Neural cell (in vitro differentiated cells): ENCODE measurements at regions not wholly inside any gene's neighbourhood (a gene's known extent, or its start where the extent isn't known, plus 50 kb on each side); places are given as distances from the start of the nearest gene placed in this dataset.

Experiments used
- EZH2 ChIP-seq: fragments of 200-600, 300-800 bp; shearing (Covaris generic), sonication (generic); IDR thresholded peaks from 2 replicates; pipeline ENCODE4 v1.6.1; 2014; ENCODE audit warnings: antibody characterized with exemption, low read length, borderline replicate concordance, mild to moderate bottlenecking; ENCODE audit not compliant: insufficient read depth, poor library complexity, severe bottlenecking
- MXI1 ChIP-seq: fragments of 450-650 bp; conservative IDR thresholded peaks from 2 replicates; pipeline ENCODE4 v1.6.1; 2014; ENCODE audit warnings: antibody characterized with exemption, mild to moderate bottlenecking; ENCODE audit not compliant: poor library complexity, severe bottlenecking
- POLR2AphosphoS5 ChIP-seq: IDR thresholded peaks from 2 replicates; pipeline ENCODE4 v1.6.1; 2012
- TAF1 ChIP-seq: IDR thresholded peaks from 2 replicates; pipeline ENCODE4 v1.6.1; 2012; ENCODE audit warnings: low read depth
- TF ChIP-seq, protein P1 (sequence below): fragments of 450-650 bp; IDR thresholded peaks from 2 replicates; pipeline ENCODE4 v1.5.1; 2014; ENCODE audit warnings: antibody characterized with exemption, mild to moderate bottlenecking, moderate library complexity; ENCODE audit not compliant: poor library complexity, severe bottlenecking
- TF ChIP-seq, protein P2 (sequence below): IDR thresholded peaks from 2 replicates; pipeline ENCODE4 v1.6.1; 2012; ENCODE audit warnings: borderline replicate concordance

DNA sequence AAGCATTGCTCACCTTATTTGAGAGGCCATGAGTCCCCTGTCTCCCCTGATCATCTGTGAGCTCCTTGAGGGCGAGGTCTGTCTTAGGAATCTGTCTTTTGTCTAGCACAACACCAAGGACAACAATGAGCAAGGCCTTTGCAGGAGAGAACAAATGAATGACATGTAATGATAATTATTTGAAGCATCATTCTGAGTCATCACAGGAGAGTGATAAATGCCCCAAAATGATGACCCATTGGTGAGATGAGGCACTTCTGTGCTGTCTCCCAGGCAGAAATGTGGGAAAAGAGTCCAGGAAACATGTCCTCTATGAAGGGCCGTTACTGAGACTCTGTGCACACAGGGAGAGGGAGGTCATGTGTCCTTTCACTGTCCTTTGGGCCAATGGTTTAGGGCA lies 105.2 kb upstream of the LRFN2 start:
- TF ChIP-seq POLR2AphosphoS5 (no peak), MXI1 (no peak), TAF1 (no peak), EZH2 (no peak)
- TF ChIP-seq, protein P1, sequence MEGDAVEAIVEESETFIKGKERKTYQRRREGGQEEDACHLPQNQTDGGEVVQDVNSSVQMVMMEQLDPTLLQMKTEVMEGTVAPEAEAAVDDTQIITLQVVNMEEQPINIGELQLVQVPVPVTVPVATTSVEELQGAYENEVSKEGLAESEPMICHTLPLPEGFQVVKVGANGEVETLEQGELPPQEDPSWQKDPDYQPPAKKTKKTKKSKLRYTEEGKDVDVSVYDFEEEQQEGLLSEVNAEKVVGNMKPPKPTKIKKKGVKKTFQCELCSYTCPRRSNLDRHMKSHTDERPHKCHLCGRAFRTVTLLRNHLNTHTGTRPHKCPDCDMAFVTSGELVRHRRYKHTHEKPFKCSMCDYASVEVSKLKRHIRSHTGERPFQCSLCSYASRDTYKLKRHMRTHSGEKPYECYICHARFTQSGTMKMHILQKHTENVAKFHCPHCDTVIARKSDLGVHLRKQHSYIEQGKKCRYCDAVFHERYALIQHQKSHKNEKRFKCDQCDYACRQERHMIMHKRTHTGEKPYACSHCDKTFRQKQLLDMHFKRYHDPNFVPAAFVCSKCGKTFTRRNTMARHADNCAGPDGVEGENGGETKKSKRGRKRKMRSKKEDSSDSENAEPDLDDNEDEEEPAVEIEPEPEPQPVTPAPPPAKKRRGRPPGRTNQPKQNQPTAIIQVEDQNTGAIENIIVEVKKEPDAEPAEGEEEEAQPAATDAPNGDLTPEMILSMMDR, result no peak
- TF ChIP-seq, protein P2, sequence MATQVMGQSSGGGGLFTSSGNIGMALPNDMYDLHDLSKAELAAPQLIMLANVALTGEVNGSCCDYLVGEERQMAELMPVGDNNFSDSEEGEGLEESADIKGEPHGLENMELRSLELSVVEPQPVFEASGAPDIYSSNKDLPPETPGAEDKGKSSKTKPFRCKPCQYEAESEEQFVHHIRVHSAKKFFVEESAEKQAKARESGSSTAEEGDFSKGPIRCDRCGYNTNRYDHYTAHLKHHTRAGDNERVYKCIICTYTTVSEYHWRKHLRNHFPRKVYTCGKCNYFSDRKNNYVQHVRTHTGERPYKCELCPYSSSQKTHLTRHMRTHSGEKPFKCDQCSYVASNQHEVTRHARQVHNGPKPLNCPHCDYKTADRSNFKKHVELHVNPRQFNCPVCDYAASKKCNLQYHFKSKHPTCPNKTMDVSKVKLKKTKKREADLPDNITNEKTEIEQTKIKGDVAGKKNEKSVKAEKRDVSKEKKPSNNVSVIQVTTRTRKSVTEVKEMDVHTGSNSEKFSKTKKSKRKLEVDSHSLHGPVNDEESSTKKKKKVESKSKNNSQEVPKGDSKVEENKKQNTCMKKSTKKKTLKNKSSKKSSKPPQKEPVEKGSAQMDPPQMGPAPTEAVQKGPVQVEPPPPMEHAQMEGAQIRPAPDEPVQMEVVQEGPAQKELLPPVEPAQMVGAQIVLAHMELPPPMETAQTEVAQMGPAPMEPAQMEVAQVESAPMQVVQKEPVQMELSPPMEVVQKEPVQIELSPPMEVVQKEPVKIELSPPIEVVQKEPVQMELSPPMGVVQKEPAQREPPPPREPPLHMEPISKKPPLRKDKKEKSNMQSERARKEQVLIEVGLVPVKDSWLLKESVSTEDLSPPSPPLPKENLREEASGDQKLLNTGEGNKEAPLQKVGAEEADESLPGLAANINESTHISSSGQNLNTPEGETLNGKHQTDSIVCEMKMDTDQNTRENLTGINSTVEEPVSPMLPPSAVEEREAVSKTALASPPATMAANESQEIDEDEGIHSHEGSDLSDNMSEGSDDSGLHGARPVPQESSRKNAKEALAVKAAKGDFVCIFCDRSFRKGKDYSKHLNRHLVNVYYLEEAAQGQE, result no peak
